Choroid plexus epithelial cell (primary cell): ENCODE measurements at regions not wholly inside any gene's neighbourhood (a gene's known extent, or its start where the extent isn't known, plus 50 kb on each side); places are given as distances from the start of the nearest gene placed in this dataset.
"Not testable (repeated sequence)": the region's sequence is repeated elsewhere in the genome, so short reads cannot be mapped to it uniquely, and the experiment has no call there.

Source experiments
- DNase-seq: peaks from one replicate; pipeline ENCODE4 v3.0.0-alpha.2; 2010; ENCODE audit warnings: low read depth
- H3K4me3 ChIP-seq: 2 replicates; pipeline ENCODE4 v1.5.1; 2011; ENCODE audit warnings: low read depth, mild to moderate bottlenecking, control low read depth, low read length, moderate library complexity
- CTCF ChIP-seq: conservative IDR thresholded peaks from 2 replicates; pipeline ENCODE4 v1.5.1; 2011; ENCODE audit warnings: low read depth, mild to moderate bottlenecking, control low read depth, inconsistent platforms, low read length, moderate library complexity

GRCh38 chr14:89088530-89088929 is 264.1 kb downstream of the TTC8 start:
- no peak for DNase-seq
- H3K4me3 ChIP-seq, result no peak overlapping the region
- TF ChIP-seq CTCF, result no peak

GRCh38 chr14:89089330-89089729 is 264.9 kb downstream of the TTC8 start:
- DNase-seq, result no peak
- H3K4me3 ChIP-seq, result no peak overlapping the region
- no peak for TF ChIP-seq CTCF

- no peak for TF ChIP-seq CTCF
- H3K4me3 ChIP-seq, result no peak overlapping the region
- no peak for DNase-seq
Measured at GRCh38 chr14:89091781-89092180, 267.3 kb downstream of the TTC8 start.

GRCh38 chr14:89093083-89093730 is 268.8 kb downstream of the TTC8 start:
- peak; percentile 53 for DNase-seq

GRCh38 chr14:89095036-89095435 is 270.6 kb downstream of the TTC8 start:
- no peak for TF ChIP-seq CTCF
- no peak for DNase-seq
- no peak overlapping the region for H3K4me3 ChIP-seq

More at GRCh38 chr14:89093083-89093730, 268.8 kb downstream of the TTC8 start:
- no peak overlapping the region for H3K4me3 ChIP-seq
- TF ChIP-seq CTCF, result no peak

- no peak for DNase-seq
- no peak overlapping the region for H3K4me3 ChIP-seq
- TF ChIP-seq CTCF, result no peak
Measured at GRCh38 chr14:89096946-89097345, 272.5 kb downstream of the TTC8 start.

GRCh38 chr14:89098254-89098653 is 273.8 kb downstream of the TTC8 start:
- DNase-seq, result no peak
- no peak for TF ChIP-seq CTCF
- H3K4me3 ChIP-seq, result no peak overlapping the region

- not testable (repeated sequence) for DNase-seq, H3K4me3 ChIP-seq
Measured at GRCh38 chr14:89104171-89104817, 279.8 kb downstream of the TTC8 start.

GRCh38 chr14:89104861-89105260 is 280.4 kb downstream of the TTC8 start:
- DNase-seq, H3K4me3 ChIP-seq: not testable (repeated sequence)
